GM12878 (cell line): ENCODE measurements at regions not wholly inside any gene's neighbourhood (a gene's known extent, or its start where the extent isn't known, plus 50 kb on each side); places are given as distances from the start of the nearest gene placed in this dataset.

Experiments
- BCL11A ChIP-seq: IDR thresholded peaks from 2 replicates; pipeline ENCODE4 v1.6.1; 2011; ENCODE audit warnings: low read depth, low read length
- CTCF ChIP-seq, 3 experiments: IDR thresholded peaks in 2 of 3; conservative IDR thresholded peaks in 1 of 3; 2 replicates each; pipeline ENCODE4 v1.5.1; 2011; ENCODE audit warnings: low read depth in 3 of 3, low read length in 3 of 3, mild to moderate bottlenecking in 3 of 3, control low read depth in 2 of 3, moderate library complexity in 2 of 3, inconsistent platforms in 1 of 3, mixed read lengths in 1 of 3; ENCODE audit not compliant: control insufficient read depth in 2 of 3, insufficient read depth in 1 of 3; ENCODE audit errors: extremely low read depth in 1 of 3
- EZH2 ChIP-seq: IDR thresholded peaks from 2 replicates; pipeline ENCODE4 v1.6.1; 2012; ENCODE audit warnings: low read depth, mild to moderate bottlenecking, control low read depth, inconsistent platforms, low read length, borderline replicate concordance; ENCODE audit not compliant: control insufficient read depth
- JUNB ChIP-seq: IDR thresholded peaks from 2 replicates; pipeline ENCODE4 v1.6.1; 2016; ENCODE audit warnings: antibody characterized with exemption, mild to moderate bottlenecking
- MYC ChIP-seq: IDR thresholded peaks from 2 replicates; pipeline ENCODE4 v1.6.1; 2011; ENCODE audit warnings: mild to moderate bottlenecking, low read length, moderate library complexity, inconsistent platforms; ENCODE audit not compliant: insufficient read depth, insufficient replicate concordance, insufficient read length, severe bottlenecking
- TCF3 ChIP-seq: IDR thresholded peaks from 2 replicates; pipeline ENCODE4 v1.6.1; 2012; ENCODE audit warnings: low read depth, mild to moderate bottlenecking, low read length, borderline replicate concordance; ENCODE audit not compliant: insufficient read depth
- TF ChIP-seq, protein P1 (sequence below): IDR thresholded peaks from 2 replicates; pipeline ENCODE4 v1.6.1; 2012; ENCODE audit warnings: improper control_type of control experiment, low read depth, low read length; ENCODE audit not compliant: insufficient replicate concordance

- TF ChIP-seq, protein P1, sequence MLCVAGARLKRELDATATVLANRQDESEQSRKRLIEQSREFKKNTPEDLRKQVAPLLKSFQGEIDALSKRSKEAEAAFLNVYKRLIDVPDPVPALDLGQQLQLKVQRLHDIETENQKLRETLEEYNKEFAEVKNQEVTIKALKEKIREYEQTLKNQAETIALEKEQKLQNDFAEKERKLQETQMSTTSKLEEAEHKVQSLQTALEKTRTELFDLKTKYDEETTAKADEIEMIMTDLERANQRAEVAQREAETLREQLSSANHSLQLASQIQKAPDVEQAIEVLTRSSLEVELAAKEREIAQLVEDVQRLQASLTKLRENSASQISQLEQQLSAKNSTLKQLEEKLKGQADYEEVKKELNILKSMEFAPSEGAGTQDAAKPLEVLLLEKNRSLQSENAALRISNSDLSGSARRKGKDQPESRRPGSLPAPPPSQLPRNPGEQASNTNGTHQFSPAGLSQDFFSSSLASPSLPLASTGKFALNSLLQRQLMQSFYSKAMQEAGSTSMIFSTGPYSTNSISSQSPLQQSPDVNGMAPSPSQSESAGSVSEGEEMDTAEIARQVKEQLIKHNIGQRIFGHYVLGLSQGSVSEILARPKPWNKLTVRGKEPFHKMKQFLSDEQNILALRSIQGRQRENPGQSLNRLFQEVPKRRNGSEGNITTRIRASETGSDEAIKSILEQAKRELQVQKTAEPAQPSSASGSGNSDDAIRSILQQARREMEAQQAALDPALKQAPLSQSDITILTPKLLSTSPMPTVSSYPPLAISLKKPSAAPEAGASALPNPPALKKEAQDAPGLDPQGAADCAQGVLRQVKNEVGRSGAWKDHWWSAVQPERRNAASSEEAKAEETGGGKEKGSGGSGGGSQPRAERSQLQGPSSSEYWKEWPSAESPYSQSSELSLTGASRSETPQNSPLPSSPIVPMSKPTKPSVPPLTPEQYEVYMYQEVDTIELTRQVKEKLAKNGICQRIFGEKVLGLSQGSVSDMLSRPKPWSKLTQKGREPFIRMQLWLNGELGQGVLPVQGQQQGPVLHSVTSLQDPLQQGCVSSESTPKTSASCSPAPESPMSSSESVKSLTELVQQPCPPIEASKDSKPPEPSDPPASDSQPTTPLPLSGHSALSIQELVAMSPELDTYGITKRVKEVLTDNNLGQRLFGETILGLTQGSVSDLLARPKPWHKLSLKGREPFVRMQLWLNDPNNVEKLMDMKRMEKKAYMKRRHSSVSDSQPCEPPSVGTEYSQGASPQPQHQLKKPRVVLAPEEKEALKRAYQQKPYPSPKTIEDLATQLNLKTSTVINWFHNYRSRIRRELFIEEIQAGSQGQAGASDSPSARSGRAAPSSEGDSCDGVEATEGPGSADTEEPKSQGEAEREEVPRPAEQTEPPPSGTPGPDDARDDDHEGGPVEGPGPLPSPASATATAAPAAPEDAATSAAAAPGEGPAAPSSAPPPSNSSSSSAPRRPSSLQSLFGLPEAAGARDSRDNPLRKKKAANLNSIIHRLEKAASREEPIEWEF: no peak
- TF ChIP-seq TCF3 (no peak), BCL11A (no peak), MYC (no peak), EZH2 (no peak), CTCF (IDR thresholded peaks at IDR 0.05 in 2 of 3, conservative IDR thresholded peaks at IDR 0.05 in 1 of 3; ENCODE audit: control insufficient read depth in 2 of 3, extremely low read depth in 1 of 3, insufficient read depth in 1 of 3, low read depth in 3 of 3, low read length in 3 of 3) (no peak), JUNB (no peak)
These were observed 154.5 kb upstream of the RBMS1 start for GRCh38 chr2:160647967-160648685.
